NCI-H2227 (cell line): ENCODE measurements at regions not wholly inside any gene's neighbourhood (a gene's known extent, or its start where the extent isn't known, plus 50 kb on each side); places are given as distances from the start of the nearest gene placed in this dataset.
"Not testable (repeated sequence)": the region's sequence is repeated elsewhere in the genome, so short reads cannot be mapped to it uniquely, and the experiment has no call there.

Experiments
- DNase-seq: peaks from one replicate; lab custom pipeline; 2025; ENCODE audit not compliant: unreplicated experiment; lab: John Stamatoyannopoulos, UW

DNA sequence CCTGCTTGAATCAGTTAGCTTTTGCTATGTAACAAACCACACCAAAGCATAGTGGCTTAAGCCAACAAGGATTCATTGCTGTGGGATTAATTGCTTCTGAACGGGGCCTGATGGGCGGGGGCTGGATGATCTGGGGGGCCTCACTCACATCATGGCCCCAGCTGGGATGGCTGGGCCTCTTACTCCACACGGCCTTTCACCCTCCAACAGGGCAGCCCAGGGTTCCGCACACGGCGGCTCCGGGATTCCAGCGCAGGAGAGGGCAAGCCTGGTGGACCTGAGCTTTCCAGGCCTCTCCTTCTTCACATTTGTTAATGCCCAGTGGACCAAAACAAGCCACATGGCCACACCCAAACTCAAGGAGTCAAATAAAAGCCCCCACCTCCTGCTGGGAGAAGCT lies 86.3 kb upstream of the PHLPP1 start:
- no peak for DNase-seq

DNA sequence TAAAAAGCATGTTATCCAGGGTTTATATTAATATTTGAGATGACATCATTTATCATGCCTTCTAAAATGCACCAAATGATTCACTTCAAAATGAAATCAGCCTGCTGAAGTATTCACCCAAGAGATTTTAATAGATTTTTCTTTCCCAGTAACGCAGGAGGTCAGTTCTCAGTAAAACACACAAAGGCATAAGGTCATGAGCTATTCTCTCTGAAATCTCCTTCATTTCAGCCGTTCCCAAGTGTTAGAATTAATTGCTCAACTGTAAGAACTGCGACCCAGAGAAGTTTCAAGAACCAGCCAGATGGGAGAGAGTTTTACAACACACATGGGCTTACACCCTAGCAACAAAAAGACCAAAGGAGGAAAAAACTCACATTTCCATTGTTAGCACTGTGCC lies 84.2 kb upstream of the PHLPP1 start:
- DNase-seq = peak; percentile 16

DNA sequence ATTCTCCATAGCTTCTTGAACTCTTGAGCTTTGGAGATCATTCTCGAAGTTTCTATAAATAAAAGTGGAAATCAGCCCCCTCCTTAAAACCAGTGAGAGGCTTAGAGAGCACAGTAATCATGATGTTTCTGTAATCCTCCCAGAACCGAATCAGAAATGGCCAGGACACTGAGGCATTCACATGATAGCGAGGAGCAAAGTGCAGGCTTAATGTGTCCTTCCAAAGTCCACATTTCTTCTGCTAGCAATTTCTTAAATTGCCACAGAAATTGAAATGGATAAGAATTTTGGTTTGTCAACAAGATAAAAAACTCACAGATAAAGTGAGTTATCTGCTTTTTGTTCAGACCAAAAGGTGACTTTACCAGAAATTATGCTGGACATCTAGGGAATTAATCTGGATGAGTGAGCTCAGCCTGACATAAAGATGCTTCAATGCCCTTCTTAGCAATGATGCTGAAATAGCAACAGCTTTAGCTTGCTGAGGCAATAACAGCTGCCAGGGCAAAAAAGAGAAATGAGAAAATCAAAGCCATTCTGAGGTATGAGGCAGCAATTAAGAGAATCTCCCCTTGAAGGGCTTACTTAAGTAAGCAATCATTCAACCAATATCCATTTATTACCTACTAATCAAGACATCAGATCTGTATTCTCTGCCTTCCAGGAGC lies 82.4 kb upstream of the PHLPP1 start:
- no peak for DNase-seq

GRCh38 chr18:62634458-62634857 lies 80.9 kb upstream of the PHLPP1 start:
- DNase-seq = no peak

GRCh38 chr18:62634979-62635630 lies 80.2 kb upstream of the PHLPP1 start:
- no peak for DNase-seq

DNA sequence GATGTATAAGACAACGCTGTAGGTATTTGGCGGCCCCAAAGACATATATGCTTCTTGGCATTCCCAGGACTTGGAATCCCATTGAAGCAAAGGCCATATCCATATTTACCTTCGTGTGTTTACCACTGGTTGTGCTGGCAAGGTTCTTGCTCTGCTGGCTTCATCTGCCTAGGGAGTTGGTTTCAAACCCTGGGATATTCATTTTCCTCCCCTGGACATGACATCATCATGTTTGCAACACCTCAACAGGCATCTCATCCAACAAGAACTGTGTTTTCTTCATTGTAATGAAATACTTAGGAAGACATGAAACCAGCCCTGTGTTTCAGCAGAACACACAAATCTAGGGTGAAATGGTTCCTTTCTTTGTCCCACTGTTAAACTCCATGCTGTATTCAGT lies 77.9 kb upstream of the PHLPP1 start:
- DNase-seq = no peak

GRCh38 chr18:62637807-62638687 lies 77.3 kb upstream of the PHLPP1 start:
- DNase-seq = no peak

DNA sequence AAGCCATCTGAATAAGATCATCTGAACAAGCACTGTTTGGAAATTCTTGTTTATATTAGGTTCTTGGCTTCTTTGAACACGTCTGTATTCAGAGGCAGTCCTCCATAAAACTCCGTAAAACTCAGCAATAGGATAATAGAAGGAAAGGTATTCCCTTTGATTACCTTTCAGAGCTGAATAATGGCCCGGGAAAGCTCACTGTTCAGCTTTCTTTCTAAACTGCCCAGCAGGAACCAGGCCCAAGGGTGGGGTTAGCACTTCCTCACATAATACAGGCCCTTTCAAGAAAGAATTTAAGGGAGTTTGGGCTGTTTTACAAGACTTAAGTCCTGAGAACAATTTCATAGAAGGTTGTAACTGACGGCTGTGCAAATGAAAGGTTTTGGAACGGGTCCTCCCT lies 72.2 kb upstream of the PHLPP1 start:
- no peak for DNase-seq

DNA sequence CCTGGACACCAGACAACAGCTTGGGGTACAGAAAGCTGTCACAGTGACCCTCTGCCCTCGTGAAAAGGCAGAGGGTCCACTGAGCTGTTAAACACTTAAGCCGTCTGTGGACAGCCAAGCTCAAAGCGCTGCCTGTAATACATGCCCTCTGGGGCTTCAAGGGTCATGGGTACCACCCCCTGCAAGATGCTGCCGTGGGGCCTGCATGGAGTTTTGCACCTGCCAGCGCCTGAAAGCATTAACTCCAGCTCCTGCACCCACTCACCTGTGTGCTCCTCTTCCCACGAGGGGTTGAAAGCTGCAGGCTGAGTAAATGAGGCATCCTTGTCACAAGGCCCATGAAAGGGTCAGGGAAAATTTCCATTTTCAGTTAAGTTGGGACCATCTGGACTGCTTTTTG lies 70.6 kb upstream of the PHLPP1 start:
- no peak for DNase-seq

GRCh38 chr18:62647179-62647578 lies 68.2 kb upstream of the PHLPP1 start:
- DNase-seq = no peak

DNA sequence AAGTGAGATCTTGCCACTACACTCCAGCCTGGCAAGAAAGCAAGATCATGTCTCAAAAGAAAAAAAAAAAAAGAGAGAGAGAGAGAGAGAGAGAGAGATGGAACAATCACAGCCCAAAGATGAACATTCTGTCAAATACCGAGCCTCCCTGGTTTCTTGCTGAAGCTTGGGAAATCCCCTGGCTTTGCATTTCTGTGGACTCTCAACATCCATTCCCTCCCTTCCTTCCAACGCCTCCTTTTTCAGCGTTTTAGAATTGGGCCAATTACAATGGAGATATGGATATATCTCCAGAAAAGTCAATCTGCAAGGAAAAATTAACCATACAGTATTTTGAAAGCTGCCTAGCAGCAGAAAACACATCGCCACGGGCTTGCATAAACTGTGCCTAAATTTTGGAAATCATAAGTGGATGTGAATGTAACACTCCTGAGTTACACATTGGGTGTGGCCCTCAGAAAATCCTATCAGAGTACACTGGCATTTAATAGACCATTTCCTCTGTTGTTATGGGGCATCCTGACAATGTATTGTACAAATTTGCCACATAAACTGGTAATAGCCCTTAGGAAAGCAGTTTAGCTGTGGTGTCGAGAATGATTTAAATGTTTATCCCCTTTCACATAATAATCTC lies 67.2 kb upstream of the PHLPP1 start:
- DNase-seq = no peak

GRCh38 chr18:62651276-62652056 lies 63.9 kb upstream of the PHLPP1 start:
- DNase-seq = no peak

GRCh38 chr18:62652057-62652629 lies 63.2 kb upstream of the PHLPP1 start:
- not testable (repeated sequence) for DNase-seq

- DNase-seq = peak; percentile 35
Measured at GRCh38 chr18:62655520-62656219, 59.7 kb upstream of the PHLPP1 start.

GRCh38 chr18:62658028-62658427 lies 57.3 kb upstream of the PHLPP1 start:
- DNase-seq = no peak

DNA sequence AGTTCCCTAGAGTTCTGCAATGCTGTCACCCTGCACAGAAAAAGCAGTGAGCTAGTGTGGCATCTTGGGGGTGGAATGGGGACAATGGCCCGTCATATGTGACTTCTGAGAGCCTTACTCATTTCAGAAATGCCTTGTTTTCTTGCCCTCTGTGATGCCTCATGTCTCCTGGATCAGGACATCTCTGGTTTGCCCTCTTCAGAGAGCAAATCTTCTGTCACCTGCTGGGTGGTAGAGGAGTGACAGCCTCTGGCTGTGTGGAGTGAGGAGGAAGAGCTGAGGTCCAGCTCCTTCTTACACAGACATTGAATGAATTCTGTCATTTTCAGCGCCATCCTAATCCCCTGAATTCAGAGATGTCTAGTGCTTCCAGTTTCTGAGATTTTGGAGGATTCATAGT lies 55.6 kb upstream of the PHLPP1 start:
- DNase-seq = no peak

- no peak for DNase-seq
Measured at GRCh38 chr18:62660691-62661090, 54.6 kb upstream of the PHLPP1 start.

DNA sequence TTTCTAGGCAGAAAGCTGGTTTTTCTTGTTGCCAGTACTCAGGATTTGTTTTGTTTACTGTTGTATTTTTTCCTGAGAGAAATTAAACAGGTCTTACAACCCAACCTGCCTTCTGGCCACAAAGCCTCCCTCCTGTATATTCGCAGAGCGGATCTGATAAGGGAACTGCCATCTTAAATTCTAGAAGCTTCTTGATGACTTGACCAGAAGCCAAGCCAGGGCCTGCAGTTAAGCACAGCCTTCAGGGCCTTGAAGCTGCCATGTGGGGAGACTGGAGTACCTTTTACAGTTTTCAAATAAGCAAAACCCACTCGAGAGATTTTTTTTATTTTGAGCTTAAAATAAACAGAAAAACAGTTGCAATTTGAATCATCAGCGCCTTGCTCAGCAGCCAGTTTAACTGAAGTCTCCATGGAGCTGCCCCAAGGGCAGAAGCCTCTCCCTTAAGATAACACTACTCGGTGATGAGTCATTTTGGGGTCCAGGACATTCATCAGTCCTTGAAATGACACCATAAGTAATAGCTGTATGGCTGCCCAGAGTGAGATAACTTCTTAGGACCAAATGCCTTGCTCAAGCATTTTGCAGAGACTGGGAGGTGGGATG lies 51.5 kb upstream of the PHLPP1 start:
- peak; percentile 10 for DNase-seq

GRCh38 chr18:62664414-62664813 lies 50.9 kb upstream of the PHLPP1 start:
- DNase-seq = no peak
